Skeletal muscle satellite cell (primary cell): ENCODE measurements at regions not wholly inside any gene's neighbourhood (a gene's known extent, or its start where the extent isn't known, plus 50 kb on each side); places are given as distances from the start of the nearest gene placed in this dataset.

ENCODE experiments used
- H3K27me3 ChIP-seq: 2 replicates; pipeline ENCODE4 v1.7.0; 2013; ENCODE audit warnings: low read length; ENCODE audit not compliant: control insufficient read depth, insufficient read depth
- H3K36me3 ChIP-seq: 2 replicates; pipeline ENCODE4 v1.7.0; 2013; ENCODE audit warnings: mild to moderate bottlenecking, control low read depth, low read length; ENCODE audit not compliant: insufficient read depth
- H3K4me1 ChIP-seq: 2 replicates; pipeline ENCODE4 v1.7.0; 2013; ENCODE audit warnings: low read length; ENCODE audit not compliant: control insufficient read depth, insufficient read depth
- H3K4me2 ChIP-seq: 2 replicates; pipeline ENCODE4 v1.7.0; 2013; ENCODE audit warnings: mild to moderate bottlenecking, low read length
- H3K4me3 ChIP-seq: 2 replicates; pipeline ENCODE4 v1.7.0; 2013; ENCODE audit warnings: low read length
- H3K9ac ChIP-seq: 2 replicates; pipeline ENCODE4 v1.7.0; 2013; ENCODE audit warnings: mild to moderate bottlenecking, low read depth, low read length, moderate library complexity
- H3K9me3 ChIP-seq: replicated peaks from 2 replicates; pipeline ENCODE4 v1.7.0; 2013; ENCODE audit warnings: mild to moderate bottlenecking, control low read depth, low read length

GRCh38 chr2:223363085-223363484 lies 239.1 kb downstream of the SCG2 start:
- H3K36me3 ChIP-seq: no peaks in the 10 kb centered on the region
- H3K4me1 ChIP-seq: no peaks in the 10 kb centered on the region
- no peaks in the 10 kb centered on the region for H3K27me3 ChIP-seq
- H3K9me3 ChIP-seq: no peaks in the 10 kb centered on the region
- no peak overlapping the region for H3K9ac ChIP-seq
- H3K4me3 ChIP-seq: no peak overlapping the region
- no peak overlapping the region for H3K4me2 ChIP-seq

GRCh38 chr2:223365158-223365679 lies 236.9 kb downstream of the SCG2 start:
- Histone ChIP-seq H3K36me3 (no peaks in the 10 kb centered on the region), H3K4me3 (no peak overlapping the region), H3K27me3 (no peaks in the 10 kb centered on the region), H3K9ac (no peak overlapping the region), H3K4me2 (no peak overlapping the region), H3K4me1 (no peaks in the 10 kb centered on the region), H3K9me3 (no peaks in the 10 kb centered on the region)

GRCh38 chr2:223366566-223366965 lies 235.6 kb downstream of the SCG2 start:
- Histone ChIP-seq H3K4me1 (no peaks in the 10 kb centered on the region), H3K9me3 (no peaks in the 10 kb centered on the region), H3K27me3 (no peaks in the 10 kb centered on the region), H3K4me3 (no peak overlapping the region), H3K36me3 (no peaks in the 10 kb centered on the region), H3K4me2 (no peak overlapping the region), H3K9ac (no peak overlapping the region)

GRCh38 chr2:223368481-223368880 lies 233.7 kb downstream of the SCG2 start:
- H3K9ac ChIP-seq: no peak overlapping the region
- H3K36me3 ChIP-seq: no peaks in the 10 kb centered on the region
- H3K27me3 ChIP-seq: no peaks in the 10 kb centered on the region

GRCh38 chr2:223369889-223370288 lies 232.3 kb downstream of the SCG2 start:
- H3K9ac ChIP-seq: no peak overlapping the region
- H3K27me3 ChIP-seq: no peaks in the 10 kb centered on the region
- no peak overlapping the region for H3K4me3 ChIP-seq
- H3K4me1 ChIP-seq: no peaks in the 10 kb centered on the region
- H3K36me3 ChIP-seq: no peaks in the 10 kb centered on the region
- no peak overlapping the region for H3K4me2 ChIP-seq
- H3K9me3 ChIP-seq: no peaks in the 10 kb centered on the region

More at GRCh38 chr2:223368481-223368880, 233.7 kb downstream of the SCG2 start:
- no peak overlapping the region for H3K4me2 ChIP-seq
- no peaks in the 10 kb centered on the region for H3K4me1 ChIP-seq
- H3K9me3 ChIP-seq: no peaks in the 10 kb centered on the region
- no peak overlapping the region for H3K4me3 ChIP-seq

GRCh38 chr2:223383315-223383714 lies 218.8 kb downstream of the SCG2 start:
- H3K4me3 ChIP-seq: no peak overlapping the region
- no peaks in the 10 kb centered on the region for H3K27me3 ChIP-seq
- no peaks in the 10 kb centered on the region for H3K4me1 ChIP-seq
- H3K4me2 ChIP-seq: no peak overlapping the region
- no peaks in the 10 kb centered on the region for H3K36me3 ChIP-seq
- H3K9me3 ChIP-seq: no peaks in the 10 kb centered on the region
- H3K9ac ChIP-seq: no peak overlapping the region

GRCh38 chr2:223386189-223386588 lies 216.0 kb downstream of the SCG2 start:
- H3K36me3 ChIP-seq: no peaks in the 10 kb centered on the region
- H3K9ac ChIP-seq: no peak overlapping the region
- no peaks in the 10 kb centered on the region for H3K9me3 ChIP-seq
- H3K4me1 ChIP-seq: no peaks in the 10 kb centered on the region
- no peak overlapping the region for H3K4me3 ChIP-seq
- no peak overlapping the region for H3K4me2 ChIP-seq
- H3K27me3 ChIP-seq: no peaks in the 10 kb centered on the region

- Histone ChIP-seq H3K4me3 (no peak overlapping the region), H3K9me3 (no peaks in the 10 kb centered on the region), H3K9ac (no peak overlapping the region), H3K36me3 (no peaks in the 10 kb centered on the region), H3K4me1 (no peaks in the 10 kb centered on the region), H3K27me3 (no peaks in the 10 kb centered on the region), H3K4me2 (no peak overlapping the region)
Observed at GRCh38 chr2:223386984-223387383, 215.2 kb downstream of the SCG2 start.

- Histone ChIP-seq H3K27me3 (no peaks in the 10 kb centered on the region), H3K4me2 (no peak overlapping the region), H3K4me3 (no peak overlapping the region), H3K9ac (no peak overlapping the region), H3K36me3 (no peaks in the 10 kb centered on the region), H3K9me3 (no peaks in the 10 kb centered on the region), H3K4me1 (no peaks in the 10 kb centered on the region)
Observed at GRCh38 chr2:223389624-223390023, 212.5 kb downstream of the SCG2 start.

- no peak overlapping the region for H3K4me3 ChIP-seq
- no peak overlapping the region for H3K9ac ChIP-seq
- H3K9me3 ChIP-seq: no peaks in the 10 kb centered on the region
- no peaks in the 10 kb centered on the region for H3K27me3 ChIP-seq
- H3K4me2 ChIP-seq: no peak overlapping the region
- no peaks in the 10 kb centered on the region for H3K36me3 ChIP-seq
- no peaks in the 10 kb centered on the region for H3K4me1 ChIP-seq
Observed at GRCh38 chr2:223396993-223397392, 205.2 kb downstream of the SCG2 start.

- H3K9ac ChIP-seq: no peak overlapping the region
- no peaks in the 10 kb centered on the region for H3K4me1 ChIP-seq
- no peak overlapping the region for H3K4me3 ChIP-seq
- no peaks in the 10 kb centered on the region for H3K27me3 ChIP-seq
- H3K36me3 ChIP-seq: no peaks in the 10 kb centered on the region
- no peak overlapping the region for H3K4me2 ChIP-seq
- H3K9me3 ChIP-seq: no peaks in the 10 kb centered on the region
Observed at GRCh38 chr2:223399357-223399957, 202.7 kb downstream of the SCG2 start.

GRCh38 chr2:223404616-223405015 lies 197.5 kb downstream of the SCG2 start:
- Histone ChIP-seq H3K9ac (no peak overlapping the region), H3K27me3 (no peaks in the 10 kb centered on the region), H3K4me2 (no peak overlapping the region), H3K4me3 (no peak overlapping the region), H3K4me1 (no peaks in the 10 kb centered on the region), H3K36me3 (no peaks in the 10 kb centered on the region), H3K9me3 (no peaks in the 10 kb centered on the region)
